Medulla oblongata (tissue), 1 donor: ENCODE measurements at regions not wholly inside any gene's neighbourhood (a gene's known extent, or its start where the extent isn't known, plus 50 kb on each side); places are given as distances from the start of the nearest gene placed in this dataset.

ENCODE experiments used
- DNase-seq: peaks from one replicate; pipeline ENCODE4 v3.0.0-alpha.2; 2015; ENCODE audit errors: extremely low spot score

GRCh38 chr22:47748271-47748670 is 985.8 kb downstream of the TBC1D22A start:
- no peak for DNase-seq

DNA sequence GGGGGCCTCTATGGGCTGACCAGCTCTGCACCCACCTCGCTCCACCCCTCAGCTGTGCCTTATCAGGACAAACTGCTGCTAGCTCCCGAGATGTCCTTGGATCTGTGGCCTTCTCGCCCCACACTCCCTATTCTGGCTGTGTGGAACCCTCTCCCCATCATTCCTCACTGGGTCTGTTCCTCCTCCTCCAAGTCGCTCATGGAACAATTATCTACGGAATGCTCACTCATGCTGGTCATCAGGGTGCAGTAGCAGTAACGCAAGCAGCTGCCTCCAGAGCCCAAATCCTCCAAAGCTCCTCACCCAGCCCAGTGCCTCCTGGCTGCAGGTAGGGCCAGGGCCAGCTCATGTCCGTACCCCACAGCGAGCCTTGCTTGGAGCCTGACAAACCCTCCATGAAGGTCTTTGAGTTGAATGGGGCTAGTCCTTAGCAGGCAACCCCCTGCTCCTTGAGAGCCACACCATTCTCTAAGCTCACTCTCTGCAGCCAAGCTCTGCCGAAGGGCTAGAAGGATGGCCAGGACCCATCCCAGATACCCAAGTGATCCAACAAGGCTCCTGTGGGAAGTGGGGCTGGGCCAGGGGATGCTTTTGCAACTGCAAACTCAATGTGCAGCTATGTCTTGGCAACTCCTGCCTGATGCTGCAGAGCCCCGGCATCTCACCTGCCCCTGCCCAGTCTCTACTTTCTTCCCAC is 977.8 kb downstream of the TBC1D22A start:
- DNase-seq, result no peak

- no peak for DNase-seq
Measured at GRCh38 chr22:47739291-47740015, 977.0 kb downstream of the TBC1D22A start.

GRCh38 chr22:47738472-47739013 is 976.1 kb downstream of the TBC1D22A start:
- DNase-seq, result no peak

- no peak for DNase-seq
Measured at GRCh38 chr22:47736186-47737034, 974.0 kb downstream of the TBC1D22A start.

GRCh38 chr22:47734511-47734910 is 972.1 kb downstream of the TBC1D22A start:
- no peak for DNase-seq

- no peak for DNase-seq
Measured at GRCh38 chr22:47727641-47728040, 965.2 kb downstream of the TBC1D22A start.

DNA sequence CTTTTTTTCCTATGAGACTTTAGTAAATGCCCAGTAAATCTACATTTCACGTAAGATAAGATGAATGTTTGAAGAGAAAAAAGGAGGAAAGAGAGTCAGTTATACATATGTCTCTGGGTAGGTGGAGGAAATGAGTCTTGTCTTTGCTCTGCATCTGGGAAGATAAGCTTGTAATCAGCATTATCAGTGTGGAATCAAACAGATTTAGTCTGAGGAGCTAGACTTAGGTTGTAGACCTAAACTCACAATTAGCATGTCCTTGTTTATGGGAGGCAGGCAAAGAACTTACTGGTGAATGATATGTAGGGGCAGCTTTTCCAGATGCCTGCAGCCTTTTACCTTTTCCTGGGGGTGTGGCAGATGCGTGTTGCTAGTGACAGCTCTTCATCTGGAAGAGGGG is 962.3 kb downstream of the TBC1D22A start:
- DNase-seq, result no peak

DNA sequence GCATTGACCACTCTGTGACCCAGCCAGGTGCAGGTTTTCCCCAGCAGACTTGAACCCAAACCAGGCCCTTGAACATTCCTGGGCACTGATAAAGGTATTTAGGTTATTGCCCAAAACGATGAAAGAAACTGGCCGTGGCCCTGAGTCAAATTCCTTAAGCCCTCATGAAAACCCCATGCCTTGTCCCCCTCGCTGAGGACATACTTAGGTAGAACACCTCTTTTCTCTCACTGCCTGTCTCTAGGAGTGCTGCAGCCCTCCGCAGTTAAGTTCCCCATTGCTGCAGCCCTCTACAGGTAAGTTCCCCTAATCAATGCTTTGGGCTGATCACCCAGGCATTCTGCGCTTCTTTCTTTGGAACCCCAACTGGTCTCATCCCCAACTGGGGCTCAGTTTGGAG is 961.6 kb downstream of the TBC1D22A start:
- no peak for DNase-seq

DNA sequence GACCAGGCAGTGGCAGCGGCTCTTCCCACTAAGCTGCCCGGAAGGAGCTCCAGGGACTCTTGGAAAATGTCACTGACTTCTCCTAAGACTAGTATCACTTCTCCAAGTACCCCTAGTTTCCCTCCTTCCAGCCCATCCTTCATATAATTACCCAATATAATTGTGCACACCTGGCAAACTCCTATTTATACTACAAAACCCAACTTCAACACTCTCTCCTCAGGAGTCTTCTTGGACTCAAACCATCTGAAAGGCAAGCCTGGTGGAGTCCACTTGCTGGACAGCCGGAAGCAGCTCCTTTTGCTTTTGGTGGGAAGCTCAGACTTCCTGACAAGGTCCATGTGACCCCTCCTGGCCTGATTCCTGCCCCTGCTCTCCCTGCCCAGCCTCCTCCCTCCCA is 955.9 kb downstream of the TBC1D22A start:
- no peak for DNase-seq

GRCh38 chr22:47716890-47717615 is 954.6 kb downstream of the TBC1D22A start:
- DNase-seq, result no peak

- DNase-seq, result no peak
Measured at GRCh38 chr22:47715866-47716578, 953.6 kb downstream of the TBC1D22A start.

DNA sequence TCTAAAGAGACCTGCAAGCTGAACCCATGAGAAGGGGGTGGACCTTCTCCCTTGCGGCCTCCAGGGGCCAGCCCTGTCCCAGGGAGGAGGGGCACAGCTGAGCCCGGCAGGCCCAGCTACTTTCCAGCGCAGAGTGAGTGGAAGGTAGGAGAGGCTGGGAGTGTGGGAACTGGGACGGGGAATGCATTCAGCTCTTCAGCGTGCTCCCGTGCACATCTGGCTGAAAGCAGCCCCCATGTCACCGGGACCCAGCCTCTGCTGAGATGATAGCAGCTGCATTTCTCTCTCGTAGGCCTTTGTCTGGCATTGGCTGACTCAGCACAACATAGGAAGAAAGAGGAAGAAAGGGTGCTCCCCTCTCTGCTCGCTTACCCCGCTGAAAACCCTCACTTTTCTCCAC is 951.5 kb downstream of the TBC1D22A start:
- no peak for DNase-seq

GRCh38 chr22:47710135-47710534 is 947.7 kb downstream of the TBC1D22A start:
- DNase-seq, result no peak

GRCh38 chr22:47705350-47705749 is 942.9 kb downstream of the TBC1D22A start:
- no peak for DNase-seq

DNA sequence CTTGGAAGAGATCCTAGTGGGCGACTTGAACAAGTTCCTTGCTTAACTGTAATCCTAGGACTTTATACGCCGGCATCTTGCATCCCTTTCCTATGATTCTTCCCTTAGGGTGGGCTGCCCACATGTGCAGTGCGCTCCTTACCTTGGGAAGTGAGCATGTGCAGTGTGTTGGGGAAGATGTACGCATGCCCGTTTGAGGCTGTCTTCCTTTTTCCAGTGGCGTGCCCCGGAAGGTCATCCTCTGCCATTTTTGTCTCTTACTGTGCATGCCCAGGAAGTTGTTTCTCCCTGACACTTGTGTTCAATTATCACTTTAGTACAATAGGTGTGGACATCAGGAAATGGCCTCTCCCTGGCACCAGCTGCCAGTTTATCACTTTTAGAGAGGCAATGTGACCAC is 936.5 kb downstream of the TBC1D22A start:
- no peak for DNase-seq

DNA sequence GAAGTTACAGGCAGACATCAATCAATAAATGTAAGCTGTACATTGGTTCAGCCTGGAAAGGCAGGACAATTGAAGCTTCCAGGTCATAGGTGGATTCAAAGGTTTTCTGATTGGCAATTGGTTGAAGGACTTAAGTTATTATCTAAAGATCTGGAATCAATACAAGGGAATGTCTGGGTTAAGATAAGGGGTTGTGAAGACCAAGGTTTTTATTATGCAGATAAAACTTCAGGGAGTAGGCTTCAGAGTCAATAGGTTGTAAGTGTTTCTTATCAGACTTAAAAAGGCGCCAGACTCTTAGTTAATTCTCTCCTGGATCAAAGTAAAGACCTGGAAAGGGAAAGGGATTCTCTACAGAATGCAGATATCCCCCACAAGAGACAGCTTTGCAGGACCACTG is 935.4 kb downstream of the TBC1D22A start:
- DNase-seq, result no peak

- no peak for DNase-seq
Measured at GRCh38 chr22:47696776-47697175, 934.3 kb downstream of the TBC1D22A start.

DNA sequence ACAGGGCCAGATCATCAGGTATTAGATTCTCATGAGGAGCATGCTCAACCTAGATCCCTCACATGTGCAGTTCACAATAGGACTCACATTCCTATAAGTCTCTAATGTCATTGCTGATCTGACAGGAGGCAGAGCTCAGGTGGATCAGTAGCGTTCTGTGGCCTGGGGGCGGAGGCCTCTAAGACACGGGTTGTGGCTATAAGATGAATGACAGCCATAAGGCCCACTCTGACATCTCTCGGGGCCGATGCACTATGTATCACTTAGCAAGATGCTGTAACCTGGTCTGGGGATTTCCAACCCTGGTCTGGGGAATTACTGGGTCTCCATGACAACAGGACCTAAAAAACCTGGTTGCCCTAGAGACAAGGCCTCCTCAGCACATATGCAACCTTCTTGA is 932.7 kb downstream of the TBC1D22A start:
- no peak for DNase-seq

DNA sequence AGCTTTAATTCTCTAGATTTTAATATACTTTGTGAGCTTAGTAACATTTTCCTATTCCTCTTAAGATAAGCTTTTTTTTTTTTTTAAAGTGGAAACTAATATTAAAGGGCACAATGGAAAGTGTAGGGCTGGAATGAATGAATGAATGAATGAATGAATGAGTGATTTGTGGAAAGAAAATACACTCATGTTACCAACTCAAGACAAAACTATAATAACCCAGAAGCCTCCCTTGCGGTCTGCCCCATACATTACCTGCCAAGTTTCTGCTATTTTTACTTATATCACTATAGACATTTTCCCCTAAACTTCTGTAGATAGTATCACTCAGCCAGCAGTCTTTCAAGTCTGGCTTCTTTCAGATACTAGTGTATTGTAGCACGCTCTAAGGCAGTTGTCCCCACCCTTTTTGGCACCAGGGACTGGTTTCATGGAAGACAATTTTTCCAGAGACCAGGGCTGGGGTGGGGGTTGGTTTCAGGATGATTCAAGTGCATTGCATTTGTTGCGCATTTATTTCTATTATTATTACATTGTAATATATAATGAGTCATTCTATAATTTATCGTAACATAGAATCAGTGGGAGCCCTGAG is 932.2 kb downstream of the TBC1D22A start:
- DNase-seq, result no peak

DNA sequence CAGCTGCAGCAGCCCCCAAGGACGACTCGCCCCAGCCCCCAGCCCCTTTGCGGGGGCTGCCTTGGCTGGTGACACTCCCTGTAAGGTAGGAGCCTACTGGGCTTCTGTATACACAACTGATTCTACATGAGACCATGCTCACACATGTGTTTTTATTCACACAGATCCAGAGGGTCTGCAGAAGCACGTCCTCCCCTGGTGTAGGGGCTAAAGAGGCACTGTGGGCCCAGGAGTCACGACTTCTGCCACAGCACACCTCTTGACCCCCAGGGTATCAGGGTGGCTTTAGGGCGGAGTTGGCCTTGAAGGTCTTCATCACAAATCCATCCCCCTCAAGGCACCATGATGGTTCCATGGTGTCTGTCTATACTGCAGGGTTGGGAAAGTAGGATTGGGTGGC is 931.2 kb downstream of the TBC1D22A start:
- no peak for DNase-seq
